Neuronal stem cell (in vitro differentiated cells): ENCODE measurements at regions not wholly inside any gene's neighbourhood (a gene's known extent, or its start where the extent isn't known, plus 50 kb on each side); places are given as distances from the start of the nearest gene placed in this dataset.

Experiments used
- DNase-seq: peaks from one replicate; pipeline ENCODE4 v3.0.0-alpha.2; 2013; ENCODE audit warnings: low spot score
- H2AFZ ChIP-seq: one replicate; pipeline ENCODE4 v1.6.1; 2013; ENCODE audit warnings: mild to moderate bottlenecking, low read length, inconsistent platforms
- H2AK5ac ChIP-seq: 2 replicates; pipeline ENCODE4 v1.6.1; 2013; ENCODE audit warnings: low read depth, mild to moderate bottlenecking, inconsistent platforms, low read length, moderate library complexity, mixed read lengths
- H2BK120ac ChIP-seq: 2 replicates; pipeline ENCODE4 v1.6.1; 2013; ENCODE audit warnings: low read depth, mild to moderate bottlenecking, inconsistent platforms, low read length, moderate library complexity, mixed read lengths
- H2BK12ac ChIP-seq: one replicate; pipeline ENCODE4 v1.6.1; 2013; ENCODE audit warnings: low read length, inconsistent platforms
- H2BK15ac ChIP-seq: 2 replicates; pipeline ENCODE4 v1.6.1; 2013; ENCODE audit warnings: mild to moderate bottlenecking, low read length, inconsistent platforms, mixed read lengths
- H2BK5ac ChIP-seq: one replicate; pipeline ENCODE4 v1.6.1; 2013; ENCODE audit warnings: inconsistent platforms, mild to moderate bottlenecking, low read length, moderate library complexity
- H3K14ac ChIP-seq: one replicate; pipeline ENCODE4 v1.6.1; 2013; ENCODE audit warnings: low read length, inconsistent platforms
- H3K18ac ChIP-seq: 2 replicates; pipeline ENCODE4 v1.6.1; 2013; ENCODE audit warnings: low read length, inconsistent platforms
- H3K23ac ChIP-seq: 2 replicates; pipeline ENCODE4 v1.6.1; 2013; ENCODE audit warnings: low read depth, mild to moderate bottlenecking, mixed read lengths, low read length, inconsistent platforms; ENCODE audit not compliant: poor library complexity
- H3K27ac ChIP-seq: replicated peaks from 3 replicates; pipeline ENCODE4 v1.5.1; 2013; ENCODE audit warnings: low read length, inconsistent platforms
- H3K27me3 ChIP-seq, 3 experiments: 2 replicates each; pipeline ENCODE4 v1.6.1; 2013; ENCODE audit warnings: low read length in 3 of 3, mild to moderate bottlenecking in 2 of 3, inconsistent platforms in 1 of 3, low read depth in 1 of 3, mixed read lengths in 1 of 3, moderate library complexity in 1 of 3; ENCODE audit not compliant: control insufficient read depth in 3 of 3, insufficient read depth in 3 of 3
- H3K36me3 ChIP-seq, 2 donors: replicated peaks in 1 of 2; 2 replicates each; pipeline ENCODE4 v1.6.1; 2013; ENCODE audit warnings: low read length in 2 of 2; ENCODE audit not compliant: control insufficient read depth in 2 of 2, insufficient read depth in 2 of 2
- H3K4ac ChIP-seq: 2 replicates; pipeline ENCODE4 v1.6.1; 2013; ENCODE audit warnings: inconsistent platforms, mild to moderate bottlenecking, low read length, moderate library complexity
- H3K4me1 ChIP-seq, 2 donors: 1 replicate in 1 of 2; 2 replicates in 1 of 2; pipeline ENCODE4 v1.6.1; 2013; ENCODE audit warnings: low read length in 2 of 2, low read depth in 1 of 2; ENCODE audit not compliant: control insufficient read depth in 2 of 2, insufficient read depth in 1 of 2
- H3K4me2 ChIP-seq: one replicate; pipeline ENCODE4 v1.6.1; 2013; ENCODE audit warnings: mild to moderate bottlenecking, low read length, inconsistent platforms; ENCODE audit not compliant: insufficient read depth, poor library complexity, severe bottlenecking
- H3K4me3 ChIP-seq, 2 donors: 2 replicates each; pipeline ENCODE4 v1.5.1; 2013; ENCODE audit warnings: low read length in 2 of 2, mild to moderate bottlenecking in 2 of 2, inconsistent platforms in 1 of 2, moderate library complexity in 1 of 2
- H3K79me1 ChIP-seq: one replicate; pipeline ENCODE4 v1.6.1; 2013; ENCODE audit warnings: low read depth, mild to moderate bottlenecking, inconsistent platforms, low read length, moderate library complexity
- H3K9ac ChIP-seq: one replicate; pipeline ENCODE4 v1.6.1; 2013; ENCODE audit warnings: mild to moderate bottlenecking, low read depth, low read length, inconsistent platforms; ENCODE audit not compliant: poor library complexity
- H3K9me3 ChIP-seq, 2 donors: replicated peaks in 1 of 2; 2 replicates each; pipeline versions ENCODE3 to v1.6.1; 2013; ENCODE audit warnings: low read length in 2 of 2, mild to moderate bottlenecking in 2 of 2, inconsistent platforms in 1 of 2, low read depth in 1 of 2, mixed read lengths in 1 of 2, moderate library complexity in 1 of 2; ENCODE audit not compliant: control insufficient read depth in 2 of 2, insufficient read depth in 1 of 2
- H4K8ac ChIP-seq: one replicate; pipeline ENCODE4 v1.6.1; 2013; ENCODE audit warnings: low read depth, mild to moderate bottlenecking, inconsistent platforms, low read length, moderate library complexity
- H4K91ac ChIP-seq: one replicate; pipeline ENCODE4 v1.6.1; 2013; ENCODE audit warnings: low read length, low read depth, mild to moderate bottlenecking, inconsistent platforms; ENCODE audit not compliant: poor library complexity
- WGBS, 2 donors: extraction: QIAGEN DNeasy Blood & Tissue Kit; methylation state at CpG; one replicate each; pipeline ENCODE4 v1.1.7; 2013; ENCODE audit warnings: missing lambda C conversion rate in 2 of 2, mixed read lengths in 1 of 2; ENCODE audit not compliant: insufficient read length in 2 of 2, insufficient replicate concordance in 1 of 2; ENCODE audit errors: extremely low coverage in 2 of 2; 5-methylcytosine and 5-hydroxymethylcytosine counted together

- no peaks in the 10 kb centered on the region for H3K4me1 ChIP-seq
- no peak for DNase-seq
- H3K23ac ChIP-seq = no peak overlapping the region
- no peak overlapping the region for H2AK5ac ChIP-seq
- H3K36me3 ChIP-seq = no peaks in the 10 kb centered on the region
- no peak overlapping the region for H3K4ac ChIP-seq
- H3K79me1 ChIP-seq = no peaks in the 10 kb centered on the region
- no peak overlapping the region for H2AFZ ChIP-seq
- peak overlapping the region; percentile 29 for H2BK5ac ChIP-seq
- peak overlapping the region; percentile 42 for H2BK15ac ChIP-seq
- no peak overlapping the region for H3K27ac ChIP-seq
- WGBS, 2 donors = no CpG with 5 or more reads among the region's 6 CpGs
- H3K9ac ChIP-seq = no peak overlapping the region
- H3K27me3 ChIP-seq = no peaks in the 10 kb centered on the region
- H3K9me3 ChIP-seq = no peaks in the 10 kb centered on the region
- no peak overlapping the region for H2BK120ac ChIP-seq
- no peak overlapping the region for H4K91ac ChIP-seq
- peak overlapping the region; percentile 45 for H3K18ac ChIP-seq
- H3K4me3 ChIP-seq = no peak overlapping the region
- no peak overlapping the region for H3K14ac ChIP-seq
- no peak overlapping the region for H2BK12ac ChIP-seq
- no peak overlapping the region for H3K4me2 ChIP-seq
- no peak overlapping the region for H4K8ac ChIP-seq
Measured at GRCh38 chr3:132854856-132855535, 132.8 kb upstream of the NPHP3 start.

GRCh38 chr3:132847849-132848625 is 125.8 kb upstream of the NPHP3 start:
- H3K18ac ChIP-seq = no peak overlapping the region
- no peak overlapping the region for H2AK5ac ChIP-seq
- H2BK120ac ChIP-seq = no peak overlapping the region
- H3K4me3 ChIP-seq = no peak overlapping the region
- no peaks in the 10 kb centered on the region for H3K9me3 ChIP-seq
- H3K27me3 ChIP-seq = no peaks in the 10 kb centered on the region
- no peak overlapping the region for H2BK5ac ChIP-seq
- no peak overlapping the region for H3K27ac ChIP-seq
- H2BK15ac ChIP-seq = no peak overlapping the region
- H3K4me1 ChIP-seq = peaks cover 0 to 8% of the 10 kb centered on the region in 2 donors
- no peak overlapping the region for H3K4ac ChIP-seq
- no peaks in the 10 kb centered on the region for H3K79me1 ChIP-seq
- H2BK12ac ChIP-seq = no peak overlapping the region
- no peak overlapping the region for H3K23ac ChIP-seq
- no peak for DNase-seq
- no peak overlapping the region for H2AFZ ChIP-seq
- H3K14ac ChIP-seq = no peak overlapping the region
- H4K8ac ChIP-seq = no peak overlapping the region
- no peak overlapping the region for H3K9ac ChIP-seq
- H3K4me2 ChIP-seq = no peak overlapping the region
- H3K36me3 ChIP-seq = no peaks in the 10 kb centered on the region
- no CpG with 5 or more reads among the region's 7 CpGs for WGBS, 2 donors
- no peak overlapping the region for H4K91ac ChIP-seq

GRCh38 chr3:132843851-132844553 is 121.8 kb upstream of the NPHP3 start:
- Histone ChIP-seq H3K4me1 (peaks cover 0 to 8% of the 10 kb centered on the region in 2 donors), H2BK5ac (no peak overlapping the region), H3K36me3 (no peaks in the 10 kb centered on the region), H4K8ac (no peak overlapping the region), H2BK12ac (no peak overlapping the region), H3K4ac (no peak overlapping the region), H3K4me3 (no peak overlapping the region), H3K4me2 (no peak overlapping the region), H3K14ac (no peak overlapping the region), H4K91ac (no peak overlapping the region), H3K79me1 (no peaks in the 10 kb centered on the region), H2BK120ac (no peak overlapping the region), H3K23ac (no peak overlapping the region), H3K27me3 (no peaks in the 10 kb centered on the region), H2BK15ac (no peak overlapping the region), H3K27ac (no peak overlapping the region), H2AFZ (no peak overlapping the region), H3K9ac (no peak overlapping the region), H3K9me3 (no peaks in the 10 kb centered on the region), H3K18ac (no peak overlapping the region), H2AK5ac (no peak overlapping the region)
- peak; percentile 21 for DNase-seq
- no CpG with 5 or more reads among the region's 4 CpGs for WGBS, 2 donors

GRCh38 chr3:132843349-132843748 is 121.1 kb upstream of the NPHP3 start:
- H3K36me3 ChIP-seq = no peaks in the 10 kb centered on the region
- no peak overlapping the region for H3K18ac ChIP-seq
- H4K91ac ChIP-seq = no peak overlapping the region
- DNase-seq = no peak
- H2AK5ac ChIP-seq = no peak overlapping the region
- no peak overlapping the region for H2BK5ac ChIP-seq
- H2AFZ ChIP-seq = no peak overlapping the region
- H3K23ac ChIP-seq = no peak overlapping the region
- H3K27me3 ChIP-seq = no peaks in the 10 kb centered on the region
- H3K9me3 ChIP-seq = no peaks in the 10 kb centered on the region
- no peak overlapping the region for H4K8ac ChIP-seq
- peaks cover 0 to 8% of the 10 kb centered on the region in 2 donors for H3K4me1 ChIP-seq
- no peak overlapping the region for H2BK12ac ChIP-seq
- no peak overlapping the region for H2BK15ac ChIP-seq
- H3K9ac ChIP-seq = no peak overlapping the region
- no peak overlapping the region for H3K14ac ChIP-seq
- H2BK120ac ChIP-seq = no peak overlapping the region
- H3K4me2 ChIP-seq = no peak overlapping the region
- no peak overlapping the region for H3K4ac ChIP-seq
- H3K27ac ChIP-seq = no peak overlapping the region
- WGBS, 2 donors = no CpG with 5 or more reads among the region's 3 CpGs
- H3K79me1 ChIP-seq = no peaks in the 10 kb centered on the region
- no peak overlapping the region for H3K4me3 ChIP-seq
